ENCODE measurements at regions not wholly inside any gene's neighbourhood (a gene's known extent, or its start where the extent isn't known, plus 50 kb on each side); places are given as distances from the start of the nearest gene placed in this dataset.

DNA sequence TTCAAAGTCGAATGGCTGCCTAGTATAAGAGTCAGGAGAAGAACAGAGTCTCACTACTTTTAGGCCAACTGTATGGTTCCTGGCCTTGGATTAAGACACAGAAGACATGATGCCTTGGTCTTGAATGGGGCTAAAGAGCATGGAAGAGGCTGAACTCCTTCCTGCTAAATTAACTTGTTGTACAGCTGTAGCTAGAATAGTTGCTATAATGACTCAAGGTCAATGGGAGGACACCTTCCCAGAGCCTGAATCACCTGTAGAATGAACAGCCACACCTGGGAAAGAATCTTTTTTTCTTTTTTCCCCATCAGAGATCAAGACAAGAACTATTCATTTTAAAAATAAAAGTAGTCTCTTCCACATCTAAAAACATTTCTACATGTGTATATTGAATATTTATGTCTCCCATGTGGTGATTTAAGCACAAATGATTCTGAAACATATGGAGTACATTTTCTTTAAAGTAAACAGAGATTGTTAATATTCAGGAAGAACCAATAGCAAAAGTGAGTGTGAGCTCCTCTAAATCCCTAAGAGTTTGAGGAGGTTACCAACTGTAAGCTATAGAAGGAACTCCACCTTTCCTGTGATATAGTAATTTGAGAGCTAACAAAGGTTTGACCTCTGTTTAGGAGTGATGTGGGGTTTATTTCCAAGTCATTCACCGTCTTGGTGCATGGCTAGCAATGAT, 191.3 kb downstream of the TGFB2 start:
- in situ Hi-C loops (cut with HindIII; ENCODE audit: low pct_unique_long_range_greater_than_20kb, low sequenced_read_pairs), result no loop called here
- no peak for TF ChIP-seq JUND (IDR thresholded peaks at IDR 0.05; ENCODE audit: low read depth)
- DNase-seq (ENCODE audit: low read depth in 1 of 2, low spot score in 1 of 2), result no peak

DNA sequence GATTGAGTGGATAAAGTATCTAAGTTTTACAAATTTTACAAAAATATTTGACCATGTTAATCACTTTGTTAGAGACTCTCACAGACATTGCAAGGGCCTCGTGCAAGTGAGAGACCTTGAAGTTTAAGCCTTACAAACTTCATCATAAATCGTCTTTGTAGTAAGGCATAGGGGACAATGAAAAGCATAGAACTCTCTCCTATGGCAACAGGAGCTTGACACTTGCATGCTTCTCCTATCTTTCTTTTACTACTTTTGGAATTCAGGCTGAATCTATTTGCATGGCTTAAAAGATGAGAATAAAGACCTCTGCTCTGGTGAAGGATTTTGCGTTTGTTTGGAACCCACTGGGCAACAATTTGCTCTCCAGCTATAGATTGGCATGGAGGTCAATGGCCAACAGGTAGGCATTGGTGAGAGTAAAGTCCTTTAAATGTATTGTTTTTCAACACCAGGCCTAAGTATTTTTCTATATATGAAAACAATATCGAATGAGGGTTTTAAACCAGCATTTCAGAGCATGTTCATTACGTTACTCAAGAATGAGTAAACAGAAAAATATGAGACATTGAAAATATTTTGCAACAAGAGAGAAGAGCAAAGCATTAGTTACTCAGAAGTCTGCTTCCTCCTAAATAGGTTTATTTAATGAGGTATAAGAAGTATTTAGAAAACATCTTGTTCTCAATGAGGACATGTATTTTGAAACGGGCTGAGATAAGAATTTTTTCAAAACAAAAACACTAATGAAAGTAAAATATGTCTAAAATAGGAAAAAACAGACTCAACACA, 192.2 kb downstream of the TGFB2 start:
- no peak for TF ChIP-seq JUND (IDR thresholded peaks at IDR 0.05; ENCODE audit: low read depth)

GRCh38 chr1:218538341-218538740, 193.2 kb downstream of the TGFB2 start:
- in situ Hi-C loops (cut with HindIII; ENCODE audit: low pct_unique_long_range_greater_than_20kb, low sequenced_read_pairs), result no loop called here
- no peak for DNase-seq (ENCODE audit: low read depth in 1 of 2, low spot score in 1 of 2)
- no peak for TF ChIP-seq JUND (IDR thresholded peaks at IDR 0.05; ENCODE audit: low read depth)

More for the DNA sequence above, 192.2 kb downstream of the TGFB2 start:
- DNase-seq (ENCODE audit: low read depth in 1 of 2, low spot score in 1 of 2), result no peak
- in situ Hi-C loops (cut with HindIII; ENCODE audit: low pct_unique_long_range_greater_than_20kb, low sequenced_read_pairs), result no loop called here

GRCh38 chr1:218546314-218546713, 201.2 kb downstream of the TGFB2 start:
- TF ChIP-seq JUND (IDR thresholded peaks at IDR 0.05; ENCODE audit: low read depth), result no peak
- in situ Hi-C loops (cut with HindIII; ENCODE audit: low pct_unique_long_range_greater_than_20kb, low sequenced_read_pairs), result no loop called here
- DNase-seq (ENCODE audit: low read depth in 1 of 2, low spot score in 1 of 2), result peak; percentile 13 to 54

GRCh38 chr1:218547957-218548730, 203.0 kb downstream of the TGFB2 start:
- TF ChIP-seq JUND (IDR thresholded peaks at IDR 0.05; ENCODE audit: low read depth), result no peak
- DNase-seq (ENCODE audit: low read depth in 1 of 2, low spot score in 1 of 2), result peak in 1 of 2 experiments; percentile 19
- in situ Hi-C loops (cut with HindIII; ENCODE audit: low pct_unique_long_range_greater_than_20kb, low sequenced_read_pairs), result no loop called here

GRCh38 chr1:218548764-218549163, 203.6 kb downstream of the TGFB2 start:
- TF ChIP-seq JUND (IDR thresholded peaks at IDR 0.05; ENCODE audit: low read depth), result no peak
- in situ Hi-C loops (cut with HindIII; ENCODE audit: low pct_unique_long_range_greater_than_20kb, low sequenced_read_pairs), result no loop called here

DNA sequence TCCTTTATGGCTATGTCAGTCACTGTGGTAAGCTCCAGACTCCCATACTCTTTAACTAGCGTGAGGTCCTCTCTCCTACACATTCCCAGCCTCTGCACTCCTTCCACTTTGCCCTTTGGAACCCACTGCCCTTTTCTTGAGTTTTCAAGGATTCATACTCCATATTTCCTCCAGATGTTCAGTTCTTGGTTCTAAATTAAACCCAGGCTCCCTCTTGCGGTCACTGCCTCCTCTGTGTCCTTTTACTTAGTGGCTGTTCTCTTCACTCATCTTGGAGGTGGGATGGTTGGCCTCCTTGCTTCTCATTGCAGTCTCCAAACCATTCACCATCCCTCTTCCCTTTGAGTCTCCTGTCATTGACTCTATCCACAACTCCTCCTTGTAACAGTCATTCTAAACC, 208.1 kb downstream of the TGFB2 start:
- peak in 1 of 2 experiments; percentile 70 for DNase-seq (ENCODE audit: low read depth in 1 of 2, low spot score in 1 of 2)
- TF ChIP-seq JUND (IDR thresholded peaks at IDR 0.05; ENCODE audit: low read depth), result no peak
- in situ Hi-C loops (cut with HindIII; ENCODE audit: low pct_unique_long_range_greater_than_20kb, low sequenced_read_pairs), result no loop called here

More at GRCh38 chr1:218548764-218549163, 203.6 kb downstream of the TGFB2 start:
- DNase-seq (ENCODE audit: low read depth in 1 of 2, low spot score in 1 of 2), result no peak

DNA sequence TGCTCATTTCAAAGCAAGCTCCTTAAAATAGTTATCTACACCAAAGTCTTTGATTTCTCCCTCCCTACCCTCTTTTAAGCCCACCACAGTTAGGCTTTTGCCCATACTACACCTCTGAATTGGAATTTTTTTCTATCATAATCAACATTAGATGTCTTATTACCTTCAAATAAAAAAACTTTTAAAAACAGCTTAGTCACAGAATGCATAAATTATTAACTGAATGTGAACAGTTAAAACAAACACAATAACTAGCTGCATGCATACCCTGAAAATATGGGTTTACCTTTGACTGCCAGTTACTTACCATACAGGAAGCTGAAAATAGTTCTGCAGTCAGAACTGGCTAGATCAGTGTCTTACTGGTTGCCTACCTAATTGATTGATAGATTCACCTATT, 210.9 kb downstream of the TGFB2 start:
- TF ChIP-seq JUND (IDR thresholded peaks at IDR 0.05; ENCODE audit: low read depth), result no peak
- no peak for DNase-seq (ENCODE audit: low read depth in 1 of 2, low spot score in 1 of 2)
- in situ Hi-C loops (cut with HindIII; ENCODE audit: low pct_unique_long_range_greater_than_20kb, low sequenced_read_pairs), result no loop called here

- TF ChIP-seq JUND (IDR thresholded peaks at IDR 0.05; ENCODE audit: low read depth), result no peak
- peak in 1 of 2 experiments; percentile 35 for DNase-seq (ENCODE audit: low read depth in 1 of 2, low spot score in 1 of 2)
- in situ Hi-C loops (cut with HindIII; ENCODE audit: low pct_unique_long_range_greater_than_20kb, low sequenced_read_pairs), result no loop called here
Measured at GRCh38 chr1:218557731-218558130, 212.6 kb downstream of the TGFB2 start.

DNA sequence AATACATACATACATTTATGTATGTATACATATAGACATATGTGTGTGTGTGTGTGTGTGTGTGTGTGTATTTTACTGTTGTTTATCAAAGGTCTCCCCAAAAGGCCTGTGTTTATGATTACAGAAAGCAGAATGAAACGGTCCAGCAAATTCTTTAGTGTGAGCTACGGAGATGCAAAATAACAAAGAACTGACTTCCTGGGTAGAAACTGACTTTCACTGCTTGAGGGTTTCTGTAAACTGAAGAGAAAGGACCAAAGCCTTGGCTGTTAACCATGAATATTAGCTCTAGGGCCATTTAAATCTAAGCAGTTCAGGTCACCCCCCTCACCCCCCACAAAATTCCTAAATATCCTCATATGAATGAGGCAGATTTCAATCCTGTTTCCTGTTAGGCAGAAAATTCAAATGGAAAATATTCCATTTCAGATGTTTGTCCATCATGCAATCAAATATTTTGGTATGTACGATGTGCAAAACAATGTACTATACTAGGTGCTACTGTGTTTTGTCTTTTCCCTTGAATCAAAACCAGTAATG, 213.2 kb downstream of the TGFB2 start:
- TF ChIP-seq JUND (IDR thresholded peaks at IDR 0.05; ENCODE audit: low read depth), result no peak
- in situ Hi-C loops (cut with HindIII; ENCODE audit: low pct_unique_long_range_greater_than_20kb, low sequenced_read_pairs), result no loop called here
- no peak for DNase-seq (ENCODE audit: low read depth in 1 of 2, low spot score in 1 of 2)

DNA sequence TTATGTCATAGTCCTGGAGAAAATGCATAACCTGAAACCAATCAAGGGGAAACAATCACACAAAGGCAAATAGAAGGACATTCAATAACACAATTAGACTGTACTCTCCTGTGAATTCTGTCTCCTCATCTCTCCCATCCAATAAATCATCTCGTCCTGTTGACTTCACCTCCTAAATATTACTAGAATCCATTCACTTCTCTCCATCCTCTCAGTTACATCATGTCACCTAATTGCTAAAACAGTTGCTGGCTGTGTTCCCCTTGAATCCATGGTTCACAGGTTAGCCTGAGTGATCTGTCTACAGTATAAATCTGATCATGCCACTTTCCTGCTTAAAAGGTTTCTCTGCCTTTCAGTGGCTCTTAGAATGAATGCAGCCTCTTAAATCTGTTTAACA, 220.2 kb downstream of the TGFB2 start:
- DNase-seq (ENCODE audit: low read depth in 1 of 2, low spot score in 1 of 2), result no peak
- TF ChIP-seq JUND (IDR thresholded peaks at IDR 0.05; ENCODE audit: low read depth), result no peak
- in situ Hi-C loops (cut with HindIII; ENCODE audit: low pct_unique_long_range_greater_than_20kb, low sequenced_read_pairs), result no loop called here

- in situ Hi-C loops (cut with HindIII; ENCODE audit: low pct_unique_long_range_greater_than_20kb, low sequenced_read_pairs), result no loop called here
- TF ChIP-seq JUND (IDR thresholded peaks at IDR 0.05; ENCODE audit: low read depth), result no peak
- DNase-seq (ENCODE audit: low read depth in 1 of 2, low spot score in 1 of 2), result no peak
Measured at GRCh38 chr1:218568962-218569550, 223.9 kb downstream of the TGFB2 start.
